ENCODE measurements at regions not wholly inside any gene's neighbourhood (a gene's known extent, or its start where the extent isn't known, plus 50 kb on each side); places are given as distances from the start of the nearest gene placed in this dataset.
"Not testable (repeated sequence)": the region's sequence is repeated elsewhere in the genome, so short reads cannot be mapped to it uniquely, and the experiment has no call there.

- not testable (repeated sequence) for DNase-seq (ENCODE audit: low read depth, low spot score)
Observed at GRCh38 chr5:109283086-109283485, 126.7 kb downstream of the PJA2 start.

- DNase-seq (ENCODE audit: low read depth, low spot score) = no peak
Observed at GRCh38 chr5:109281136-109281690, 128.6 kb downstream of the PJA2 start.

- no peak for DNase-seq (ENCODE audit: low read depth, low spot score)
Observed at GRCh38 chr5:109278141-109278540, 131.6 kb downstream of the PJA2 start.

- no peak for DNase-seq (ENCODE audit: low read depth, low spot score)
Observed at GRCh38 chr5:109275919-109276318, 133.9 kb downstream of the PJA2 start.

- DNase-seq (ENCODE audit: low read depth, low spot score) = no peak
Observed at GRCh38 chr5:109273594-109273993, 136.2 kb downstream of the PJA2 start.

GRCh38 chr5:109267283-109267682 lies 142.5 kb downstream of the PJA2 start:
- DNase-seq (ENCODE audit: low read depth, low spot score) = no peak

GRCh38 chr5:109258755-109259154 lies 151.0 kb downstream of the PJA2 start:
- no peak for DNase-seq (ENCODE audit: low read depth, low spot score)

- DNase-seq (ENCODE audit: low read depth, low spot score) = peak; percentile 2
Observed at GRCh38 chr5:109256486-109256885, 153.3 kb downstream of the PJA2 start.

GRCh38 chr5:109254511-109254910 lies 155.3 kb downstream of the PJA2 start:
- no peak for DNase-seq (ENCODE audit: low read depth, low spot score)

- DNase-seq (ENCODE audit: low read depth, low spot score) = no peak
Observed at GRCh38 chr5:109253262-109253661, 156.5 kb downstream of the PJA2 start.

GRCh38 chr5:109252731-109253130 lies 157.0 kb downstream of the PJA2 start:
- no peak for DNase-seq (ENCODE audit: low read depth, low spot score)

GRCh38 chr5:109250533-109251329 lies 159.0 kb downstream of the PJA2 start:
- no peak for DNase-seq (ENCODE audit: low read depth, low spot score)

- no peak for DNase-seq (ENCODE audit: low read depth, low spot score)
Observed at GRCh38 chr5:109250080-109250479, 159.7 kb downstream of the PJA2 start.

GRCh38 chr5:109249126-109249525 lies 160.6 kb downstream of the PJA2 start:
- no peak for DNase-seq (ENCODE audit: low read depth, low spot score)

GRCh38 chr5:109247986-109248385 lies 161.8 kb downstream of the PJA2 start:
- no peak for DNase-seq (ENCODE audit: low read depth, low spot score)

GRCh38 chr5:109246841-109247592 lies 162.8 kb downstream of the PJA2 start:
- no peak for DNase-seq (ENCODE audit: low read depth, low spot score)
